ENCODE measurements at regions not wholly inside any gene's neighbourhood (a gene's known extent, or its start where the extent isn't known, plus 50 kb on each side); places are given as distances from the start of the nearest gene placed in this dataset.

DNA sequence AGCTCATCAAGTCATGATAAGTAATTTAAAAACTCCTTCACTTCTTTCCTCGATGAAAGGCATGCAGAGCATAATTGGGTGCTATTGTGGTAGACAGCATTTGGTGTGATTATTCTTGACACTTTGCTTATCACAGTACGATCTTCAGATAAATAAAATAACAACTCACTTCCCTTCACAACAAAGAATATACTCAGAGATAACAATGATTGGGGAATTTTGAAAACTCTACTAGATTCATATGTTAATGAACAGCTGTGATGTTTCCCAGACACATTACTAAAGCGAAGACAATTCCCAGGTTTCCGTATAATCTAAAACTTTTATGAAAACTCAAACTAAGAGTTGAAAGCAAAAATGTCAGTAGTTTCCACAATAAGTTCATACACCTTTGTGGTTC is 670.6 kb upstream of the EPHA7 start:
- DNase-seq (ENCODE audit: low read depth, low spot score) = no peak
- in situ Hi-C loops (cut with HindIII; ENCODE audit: low sequenced_read_pairs) = no loop called here
- no peak overlapping the region for H3K4me3 ChIP-seq (ENCODE audit: low read depth, low read length)
- TF ChIP-seq, protein P1, sequence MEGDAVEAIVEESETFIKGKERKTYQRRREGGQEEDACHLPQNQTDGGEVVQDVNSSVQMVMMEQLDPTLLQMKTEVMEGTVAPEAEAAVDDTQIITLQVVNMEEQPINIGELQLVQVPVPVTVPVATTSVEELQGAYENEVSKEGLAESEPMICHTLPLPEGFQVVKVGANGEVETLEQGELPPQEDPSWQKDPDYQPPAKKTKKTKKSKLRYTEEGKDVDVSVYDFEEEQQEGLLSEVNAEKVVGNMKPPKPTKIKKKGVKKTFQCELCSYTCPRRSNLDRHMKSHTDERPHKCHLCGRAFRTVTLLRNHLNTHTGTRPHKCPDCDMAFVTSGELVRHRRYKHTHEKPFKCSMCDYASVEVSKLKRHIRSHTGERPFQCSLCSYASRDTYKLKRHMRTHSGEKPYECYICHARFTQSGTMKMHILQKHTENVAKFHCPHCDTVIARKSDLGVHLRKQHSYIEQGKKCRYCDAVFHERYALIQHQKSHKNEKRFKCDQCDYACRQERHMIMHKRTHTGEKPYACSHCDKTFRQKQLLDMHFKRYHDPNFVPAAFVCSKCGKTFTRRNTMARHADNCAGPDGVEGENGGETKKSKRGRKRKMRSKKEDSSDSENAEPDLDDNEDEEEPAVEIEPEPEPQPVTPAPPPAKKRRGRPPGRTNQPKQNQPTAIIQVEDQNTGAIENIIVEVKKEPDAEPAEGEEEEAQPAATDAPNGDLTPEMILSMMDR (IDR thresholded peaks at IDR 0.05; ENCODE audit: low read depth, low read length) = no peak

DNA sequence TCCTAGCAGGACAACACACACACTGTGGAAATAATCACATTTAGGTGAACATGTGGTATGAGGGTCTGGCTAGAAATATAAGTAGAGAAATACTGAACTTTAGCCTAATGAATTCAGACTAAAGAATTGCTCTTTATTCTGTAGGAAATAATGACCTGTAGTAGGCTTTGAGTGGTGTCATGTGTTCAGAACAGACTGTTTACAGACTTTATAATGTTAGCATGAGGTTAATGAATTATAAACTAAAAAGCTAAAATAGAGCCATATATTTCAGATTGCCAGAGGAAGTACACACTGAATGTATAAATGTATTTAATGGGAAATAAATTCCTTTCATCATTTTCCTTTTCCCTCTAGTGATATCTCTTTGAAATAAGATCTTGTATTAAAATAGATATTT is 669.5 kb upstream of the EPHA7 start:
- H3K4me3 ChIP-seq (ENCODE audit: low read depth, low read length) = no peak overlapping the region
- in situ Hi-C loops (cut with HindIII; ENCODE audit: low sequenced_read_pairs) = no loop called here
- TF ChIP-seq, protein P1 (IDR thresholded peaks at IDR 0.05; ENCODE audit: low read depth, low read length) = no peak
- DNase-seq (ENCODE audit: low read depth, low spot score) = no peak

DNA sequence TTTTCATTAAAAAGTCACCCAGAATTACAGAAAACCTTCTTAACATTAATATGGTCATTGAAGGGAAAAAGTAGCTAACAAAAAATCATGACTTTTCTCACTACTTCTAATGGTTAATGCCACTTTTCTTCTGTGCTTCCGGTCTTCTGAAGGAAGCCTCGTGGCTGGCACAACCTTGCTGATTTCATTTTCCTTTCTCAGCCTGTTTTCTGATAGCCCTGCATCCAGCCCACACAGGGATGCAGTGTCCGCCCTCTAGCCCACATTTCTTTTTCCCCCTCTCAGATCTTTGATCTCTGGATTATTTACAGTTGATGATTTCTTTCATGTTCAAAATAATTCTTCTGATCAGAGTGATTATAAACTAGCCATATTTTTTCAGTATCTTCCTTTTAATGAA is 655.4 kb upstream of the EPHA7 start:
- TF ChIP-seq, protein P1 (IDR thresholded peaks at IDR 0.05; ENCODE audit: low read depth, low read length) = no peak
- in situ Hi-C loops (cut with HindIII; ENCODE audit: low sequenced_read_pairs) = no loop called here
- DNase-seq (ENCODE audit: low read depth, low spot score) = no peak
- no peak overlapping the region for H3K4me3 ChIP-seq (ENCODE audit: low read depth, low read length)

DNA sequence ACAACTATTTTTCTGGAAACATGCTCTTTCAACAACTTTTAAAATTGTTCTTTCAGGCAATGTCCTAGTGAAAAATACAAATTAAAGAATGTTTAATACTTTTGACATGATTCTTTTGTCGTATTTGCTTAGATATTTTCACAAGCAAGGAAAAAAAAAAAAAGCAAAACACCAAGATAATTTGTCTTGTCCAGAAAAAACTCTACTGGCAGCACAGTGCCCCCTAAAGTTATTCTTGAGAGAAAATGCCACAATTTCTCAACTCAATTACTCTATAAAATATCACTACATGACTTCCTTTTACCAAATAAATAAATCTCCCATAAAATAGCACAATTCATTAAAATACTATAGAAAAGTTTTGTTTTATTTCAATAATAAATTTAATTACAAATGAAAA is 652.5 kb upstream of the EPHA7 start:
- no peak overlapping the region for H3K4me3 ChIP-seq (ENCODE audit: low read depth, low read length)
- DNase-seq (ENCODE audit: low read depth, low spot score) = peak; percentile 29
- in situ Hi-C loops (cut with HindIII; ENCODE audit: low sequenced_read_pairs) = no loop called here
- TF ChIP-seq, protein P1 (IDR thresholded peaks at IDR 0.05; ENCODE audit: low read depth, low read length) = peak; percentile 40

DNA sequence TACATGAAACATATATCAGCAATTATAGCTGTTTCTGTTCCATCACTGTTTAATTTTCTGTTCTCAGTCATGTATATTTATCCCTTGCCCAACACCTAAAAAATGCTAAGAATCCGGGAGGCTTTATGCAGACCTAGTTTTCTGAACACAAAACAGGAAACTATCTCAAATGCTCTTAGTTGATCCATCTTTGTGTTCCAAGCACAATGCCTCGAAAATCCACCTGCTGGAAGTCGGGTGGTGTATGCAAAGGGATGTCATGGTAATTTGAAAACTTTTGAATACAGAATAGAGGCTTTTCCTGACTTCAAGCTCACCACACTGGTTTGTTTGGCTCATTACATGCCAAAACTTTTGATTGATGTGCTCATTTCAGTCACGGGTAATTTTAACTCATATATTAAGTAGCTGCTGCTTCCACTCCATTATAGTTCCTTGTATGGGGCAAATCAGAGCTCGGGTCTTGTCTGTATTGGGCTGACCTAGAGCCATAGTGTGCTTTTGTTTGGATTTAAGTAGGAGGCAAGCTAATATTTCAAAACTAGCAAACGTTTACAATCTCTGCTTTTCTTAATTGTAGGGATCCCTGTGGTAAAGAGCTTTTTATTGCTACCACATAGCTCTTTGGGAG is 646.5 kb upstream of the EPHA7 start:
- in situ Hi-C loops (cut with HindIII; ENCODE audit: low sequenced_read_pairs) = no loop called here
- no peak overlapping the region for H3K4me3 ChIP-seq (ENCODE audit: low read depth, low read length)
- DNase-seq (ENCODE audit: low read depth, low spot score) = no peak
- TF ChIP-seq, protein P1 (IDR thresholded peaks at IDR 0.05; ENCODE audit: low read depth, low read length) = no peak

DNA sequence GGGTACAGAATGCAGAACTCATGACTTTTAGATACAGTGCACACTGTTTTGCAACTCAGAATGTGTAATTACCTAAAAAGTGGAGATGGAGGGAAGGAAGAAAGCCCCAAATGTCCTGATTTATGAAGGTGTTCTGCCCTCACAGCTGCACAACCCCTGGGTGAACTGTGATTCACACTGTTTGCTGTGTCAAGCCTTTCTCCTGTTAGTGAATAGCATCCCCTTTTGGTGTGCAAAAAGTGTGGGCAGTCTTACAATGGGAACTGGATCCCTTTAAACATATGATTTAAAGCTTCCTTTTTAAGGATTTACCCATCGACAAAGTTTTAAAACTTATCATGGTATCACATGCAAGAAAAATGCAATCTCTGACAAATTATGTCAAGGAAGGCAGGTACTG is 633.4 kb upstream of the EPHA7 start:
- peak; percentile 56 for DNase-seq (ENCODE audit: low read depth, low spot score)
- H3K4me3 ChIP-seq (ENCODE audit: low read depth, low read length) = no peak overlapping the region
- in situ Hi-C loops (cut with HindIII; ENCODE audit: low sequenced_read_pairs) = no loop called here
- TF ChIP-seq, protein P1 (IDR thresholded peaks at IDR 0.05; ENCODE audit: low read depth, low read length) = peak; percentile 74

Data from astrocyte of the spinal cord (primary cell).